ENCODE measurements at regions not wholly inside any gene's neighbourhood (a gene's known extent, or its start where the extent isn't known, plus 50 kb on each side); places are given as distances from the start of the nearest gene placed in this dataset.

DNA sequence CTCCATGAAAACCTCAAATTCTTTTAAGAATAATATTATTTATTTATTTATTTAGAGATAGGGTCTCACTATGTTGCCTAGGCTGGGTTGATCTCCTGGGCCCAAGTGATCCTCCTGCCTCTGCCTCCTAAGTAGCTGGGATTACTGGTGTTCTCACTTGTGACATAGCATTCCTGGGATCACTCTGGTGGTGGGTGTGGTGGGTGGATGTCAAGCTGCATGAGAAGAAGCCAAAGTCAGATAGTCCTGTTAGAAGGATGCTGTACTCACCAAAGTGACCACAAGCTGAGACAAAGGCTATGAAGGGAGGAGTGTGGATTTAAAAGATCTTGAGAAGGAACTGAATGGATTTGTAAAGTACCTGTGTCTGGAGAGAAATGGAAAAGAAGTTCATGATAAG is 87.9 kb upstream of the SPON1 start (continued):
- TF ChIP-seq, protein P1, sequence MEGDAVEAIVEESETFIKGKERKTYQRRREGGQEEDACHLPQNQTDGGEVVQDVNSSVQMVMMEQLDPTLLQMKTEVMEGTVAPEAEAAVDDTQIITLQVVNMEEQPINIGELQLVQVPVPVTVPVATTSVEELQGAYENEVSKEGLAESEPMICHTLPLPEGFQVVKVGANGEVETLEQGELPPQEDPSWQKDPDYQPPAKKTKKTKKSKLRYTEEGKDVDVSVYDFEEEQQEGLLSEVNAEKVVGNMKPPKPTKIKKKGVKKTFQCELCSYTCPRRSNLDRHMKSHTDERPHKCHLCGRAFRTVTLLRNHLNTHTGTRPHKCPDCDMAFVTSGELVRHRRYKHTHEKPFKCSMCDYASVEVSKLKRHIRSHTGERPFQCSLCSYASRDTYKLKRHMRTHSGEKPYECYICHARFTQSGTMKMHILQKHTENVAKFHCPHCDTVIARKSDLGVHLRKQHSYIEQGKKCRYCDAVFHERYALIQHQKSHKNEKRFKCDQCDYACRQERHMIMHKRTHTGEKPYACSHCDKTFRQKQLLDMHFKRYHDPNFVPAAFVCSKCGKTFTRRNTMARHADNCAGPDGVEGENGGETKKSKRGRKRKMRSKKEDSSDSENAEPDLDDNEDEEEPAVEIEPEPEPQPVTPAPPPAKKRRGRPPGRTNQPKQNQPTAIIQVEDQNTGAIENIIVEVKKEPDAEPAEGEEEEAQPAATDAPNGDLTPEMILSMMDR (conservative IDR thresholded peaks at IDR 0.05; ENCODE audit: low read depth in 2 of 2): no peak
- TF ChIP-seq EZH2 (IDR thresholded peaks at IDR 0.05; ENCODE audit: low read depth, unreplicated experiment): no peak
- no peak for TF ChIP-seq JUNB (IDR thresholded peaks at IDR 0.05; ENCODE audit: unreplicated experiment)
- TF ChIP-seq, protein P2, sequence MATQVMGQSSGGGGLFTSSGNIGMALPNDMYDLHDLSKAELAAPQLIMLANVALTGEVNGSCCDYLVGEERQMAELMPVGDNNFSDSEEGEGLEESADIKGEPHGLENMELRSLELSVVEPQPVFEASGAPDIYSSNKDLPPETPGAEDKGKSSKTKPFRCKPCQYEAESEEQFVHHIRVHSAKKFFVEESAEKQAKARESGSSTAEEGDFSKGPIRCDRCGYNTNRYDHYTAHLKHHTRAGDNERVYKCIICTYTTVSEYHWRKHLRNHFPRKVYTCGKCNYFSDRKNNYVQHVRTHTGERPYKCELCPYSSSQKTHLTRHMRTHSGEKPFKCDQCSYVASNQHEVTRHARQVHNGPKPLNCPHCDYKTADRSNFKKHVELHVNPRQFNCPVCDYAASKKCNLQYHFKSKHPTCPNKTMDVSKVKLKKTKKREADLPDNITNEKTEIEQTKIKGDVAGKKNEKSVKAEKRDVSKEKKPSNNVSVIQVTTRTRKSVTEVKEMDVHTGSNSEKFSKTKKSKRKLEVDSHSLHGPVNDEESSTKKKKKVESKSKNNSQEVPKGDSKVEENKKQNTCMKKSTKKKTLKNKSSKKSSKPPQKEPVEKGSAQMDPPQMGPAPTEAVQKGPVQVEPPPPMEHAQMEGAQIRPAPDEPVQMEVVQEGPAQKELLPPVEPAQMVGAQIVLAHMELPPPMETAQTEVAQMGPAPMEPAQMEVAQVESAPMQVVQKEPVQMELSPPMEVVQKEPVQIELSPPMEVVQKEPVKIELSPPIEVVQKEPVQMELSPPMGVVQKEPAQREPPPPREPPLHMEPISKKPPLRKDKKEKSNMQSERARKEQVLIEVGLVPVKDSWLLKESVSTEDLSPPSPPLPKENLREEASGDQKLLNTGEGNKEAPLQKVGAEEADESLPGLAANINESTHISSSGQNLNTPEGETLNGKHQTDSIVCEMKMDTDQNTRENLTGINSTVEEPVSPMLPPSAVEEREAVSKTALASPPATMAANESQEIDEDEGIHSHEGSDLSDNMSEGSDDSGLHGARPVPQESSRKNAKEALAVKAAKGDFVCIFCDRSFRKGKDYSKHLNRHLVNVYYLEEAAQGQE (IDR thresholded peaks at IDR 0.05; ENCODE audit: unreplicated experiment): no peak

DNA sequence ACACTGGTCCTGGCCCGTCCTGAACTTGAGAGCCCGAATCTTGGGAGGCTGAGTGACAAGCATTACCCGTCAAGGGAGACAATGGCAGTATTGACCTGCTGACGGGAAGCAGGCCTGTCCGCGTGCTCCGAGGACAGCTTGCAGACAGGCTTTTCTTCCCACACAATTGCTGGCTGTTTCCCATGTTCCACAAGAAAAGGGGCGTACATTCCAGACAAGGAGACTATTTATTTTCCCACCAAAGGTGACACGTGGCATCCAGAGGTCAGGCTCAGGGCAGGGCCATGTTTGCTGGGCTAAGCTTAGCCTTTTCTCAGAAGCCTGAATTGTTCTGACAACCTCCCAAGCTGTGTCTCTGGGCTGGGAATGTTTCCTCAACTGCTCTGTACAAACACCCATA is 86.9 kb upstream of the SPON1 start:
- no peak overlapping the region for H3K4me3 ChIP-seq
- Mint-ChIP-seq H3K27me3 (ENCODE audit: insufficient read depth, low read depth, poor library complexity) (peaks cover 7% of the 10 kb centered on the region), H3K27ac (no peak overlapping the region), H3K4me3 (no peak overlapping the region), H3K9me3 (no peaks in the 10 kb centered on the region), H3K4me1 (peaks cover 12% of the 10 kb centered on the region), H3K36me3 (ENCODE audit: low read depth) (no peaks in the 10 kb centered on the region)
- no peaks in the 10 kb centered on the region for H3K4me1 ChIP-seq (ENCODE audit: insufficient read depth)
- H3K9me2 ChIP-seq (ENCODE audit: insufficient read depth): no peaks in the 10 kb centered on the region
- peak; percentile 9 for DNase-seq (ENCODE audit: low spot score)
- H3F3A ChIP-seq (replicated peaks; ENCODE audit: low read depth): no peaks in the 10 kb centered on the region
- no peak for ATAC-seq
- H3K27me3 ChIP-seq (ENCODE audit: insufficient read depth): no peaks in the 10 kb centered on the region
- no peaks in the 10 kb centered on the region for H3K79me2 ChIP-seq (replicated peaks; ENCODE audit: insufficient read depth)
- H3K4me2 ChIP-seq: no peak overlapping the region
- no peaks in the 10 kb centered on the region for H3K36me3 ChIP-seq (ENCODE audit: insufficient read depth)
- no peak overlapping the region for H3K27ac ChIP-seq (ENCODE audit: low read depth)
- no peaks in the 10 kb centered on the region for H4K20me1 ChIP-seq (replicated peaks; ENCODE audit: insufficient read depth)
- no peak overlapping the region; the same call in 1 of the 2 replicates for H2AFZ ChIP-seq
- TF ChIP-seq EZH2 (IDR thresholded peaks at IDR 0.05; ENCODE audit: low read depth, unreplicated experiment) (no peak), EZH2phosphoT487 (IDR thresholded peaks at IDR 0.05; ENCODE audit: unreplicated experiment) (no peak), STAT1 (IDR thresholded peaks at IDR 0.05; ENCODE audit: unreplicated experiment) (no peak), ZNF331 (CRISPR knock-in tag; IDR thresholded peaks at IDR 0.05; ENCODE audit: low read depth) (no peak), POLR2AphosphoS5 (IDR thresholded peaks at IDR 0.05; ENCODE audit: low read depth) (no peak), JUNB (IDR thresholded peaks at IDR 0.05; ENCODE audit: unreplicated experiment) (no peak), CREB1 (CRISPR knock-in tag; IDR thresholded peaks at IDR 0.05; ENCODE audit: low read depth) (no peak)
- TF ChIP-seq, protein P3, sequence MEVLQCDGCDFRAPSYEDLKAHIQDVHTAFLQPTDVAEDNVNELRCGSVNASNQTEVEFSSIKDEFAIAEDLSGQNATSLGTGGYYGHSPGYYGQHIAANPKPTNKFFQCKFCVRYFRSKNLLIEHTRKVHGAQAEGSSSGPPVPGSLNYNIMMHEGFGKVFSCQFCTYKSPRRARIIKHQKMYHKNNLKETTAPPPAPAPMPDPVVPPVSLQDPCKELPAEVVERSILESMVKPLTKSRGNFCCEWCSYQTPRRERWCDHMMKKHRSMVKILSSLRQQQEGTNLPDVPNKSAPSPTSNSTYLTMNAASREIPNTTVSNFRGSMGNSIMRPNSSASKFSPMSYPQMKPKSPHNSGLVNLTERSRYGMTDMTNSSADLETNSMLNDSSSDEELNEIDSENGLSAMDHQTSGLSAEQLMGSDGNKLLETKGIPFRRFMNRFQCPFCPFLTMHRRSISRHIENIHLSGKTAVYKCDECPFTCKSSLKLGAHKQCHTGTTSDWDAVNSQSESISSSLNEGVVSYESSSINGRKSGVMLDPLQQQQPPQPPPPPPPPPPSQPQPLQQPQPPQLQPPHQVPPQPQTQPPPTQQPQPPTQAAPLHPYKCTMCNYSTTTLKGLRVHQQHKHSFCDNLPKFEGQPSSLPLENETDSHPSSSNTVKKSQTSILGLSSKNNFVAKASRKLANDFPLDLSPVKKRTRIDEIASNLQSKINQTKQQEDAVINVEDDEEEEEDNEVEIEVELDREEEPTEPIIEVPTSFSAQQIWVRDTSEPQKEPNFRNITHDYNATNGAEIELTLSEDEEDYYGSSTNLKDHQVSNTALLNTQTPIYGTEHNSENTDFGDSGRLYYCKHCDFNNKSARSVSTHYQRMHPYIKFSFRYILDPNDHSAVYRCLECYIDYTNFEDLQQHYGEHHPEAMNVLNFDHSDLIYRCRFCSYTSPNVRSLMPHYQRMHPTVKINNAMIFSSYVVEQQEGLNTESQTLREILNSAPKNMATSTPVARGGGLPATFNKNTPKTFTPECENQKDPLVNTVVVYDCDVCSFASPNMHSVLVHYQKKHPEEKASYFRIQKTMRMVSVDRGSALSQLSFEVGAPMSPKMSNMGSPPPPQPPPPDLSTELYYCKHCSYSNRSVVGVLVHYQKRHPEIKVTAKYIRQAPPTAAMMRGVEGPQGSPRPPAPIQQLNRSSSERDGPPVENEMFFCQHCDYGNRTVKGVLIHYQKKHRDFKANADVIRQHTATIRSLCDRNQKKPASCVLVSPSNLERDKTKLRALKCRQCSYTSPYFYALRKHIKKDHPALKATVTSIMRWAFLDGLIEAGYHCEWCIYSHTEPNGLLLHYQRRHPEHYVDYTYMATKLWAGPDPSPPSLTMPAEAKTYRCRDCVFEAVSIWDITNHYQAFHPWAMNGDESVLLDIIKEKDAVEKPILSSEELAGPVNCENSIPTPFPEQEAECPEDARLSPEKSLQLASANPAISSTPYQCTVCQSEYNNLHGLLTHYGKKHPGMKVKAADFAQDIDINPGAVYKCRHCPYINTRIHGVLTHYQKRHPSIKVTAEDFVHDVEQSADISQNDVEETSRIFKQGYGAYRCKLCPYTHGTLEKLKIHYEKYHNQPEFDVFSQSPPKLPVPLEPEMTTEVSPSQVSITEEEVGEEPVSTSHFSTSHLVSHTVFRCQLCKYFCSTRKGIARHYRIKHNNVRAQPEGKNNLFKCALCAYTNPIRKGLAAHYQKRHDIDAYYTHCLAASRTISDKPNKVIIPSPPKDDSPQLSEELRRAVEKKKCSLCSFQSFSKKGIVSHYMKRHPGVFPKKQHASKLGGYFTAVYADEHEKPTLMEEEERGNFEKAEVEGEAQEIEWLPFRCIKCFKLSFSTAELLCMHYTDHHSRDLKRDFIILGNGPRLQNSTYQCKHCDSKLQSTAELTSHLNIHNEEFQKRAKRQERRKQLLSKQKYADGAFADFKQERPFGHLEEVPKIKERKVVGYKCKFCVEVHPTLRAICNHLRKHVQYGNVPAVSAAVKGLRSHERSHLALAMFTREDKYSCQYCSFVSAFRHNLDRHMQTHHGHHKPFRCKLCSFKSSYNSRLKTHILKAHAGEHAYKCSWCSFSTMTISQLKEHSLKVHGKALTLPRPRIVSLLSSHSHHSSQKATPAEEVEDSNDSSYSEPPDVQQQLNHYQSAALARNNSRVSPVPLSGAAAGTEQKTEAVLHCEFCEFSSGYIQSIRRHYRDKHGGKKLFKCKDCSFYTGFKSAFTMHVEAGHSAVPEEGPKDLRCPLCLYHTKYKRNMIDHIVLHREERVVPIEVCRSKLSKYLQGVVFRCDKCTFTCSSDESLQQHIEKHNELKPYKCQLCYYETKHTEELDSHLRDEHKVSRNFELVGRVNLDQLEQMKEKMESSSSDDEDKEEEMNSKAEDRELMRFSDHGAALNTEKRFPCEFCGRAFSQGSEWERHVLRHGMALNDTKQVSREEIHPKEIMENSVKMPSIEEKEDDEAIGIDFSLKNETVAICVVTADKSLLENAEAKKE (CRISPR knock-in tag; IDR thresholded peaks at IDR 0.05): no peak
- TF ChIP-seq, protein P4, sequence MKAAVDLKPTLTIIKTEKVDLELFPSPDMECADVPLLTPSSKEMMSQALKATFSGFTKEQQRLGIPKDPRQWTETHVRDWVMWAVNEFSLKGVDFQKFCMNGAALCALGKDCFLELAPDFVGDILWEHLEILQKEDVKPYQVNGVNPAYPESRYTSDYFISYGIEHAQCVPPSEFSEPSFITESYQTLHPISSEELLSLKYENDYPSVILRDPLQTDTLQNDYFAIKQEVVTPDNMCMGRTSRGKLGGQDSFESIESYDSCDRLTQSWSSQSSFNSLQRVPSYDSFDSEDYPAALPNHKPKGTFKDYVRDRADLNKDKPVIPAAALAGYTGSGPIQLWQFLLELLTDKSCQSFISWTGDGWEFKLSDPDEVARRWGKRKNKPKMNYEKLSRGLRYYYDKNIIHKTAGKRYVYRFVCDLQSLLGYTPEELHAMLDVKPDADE (IDR thresholded peaks at IDR 0.05): no peak
